ENCODE measurements at regions not wholly inside any gene's neighbourhood (a gene's known extent, or its start where the extent isn't known, plus 50 kb on each side); places are given as distances from the start of the nearest gene placed in this dataset.

GRCh38 chr5:162657076-162657475 lies 589.5 kb downstream of the GABRG2 start:
- in situ Hi-C loops (cut with HindIII; ENCODE audit: low pct_unique_long_range_greater_than_20kb, low sequenced_read_pairs), result no loop called here
- no peaks in the 10 kb centered on the region for H3K4me1 ChIP-seq (ENCODE audit: control insufficient read depth, insufficient read depth, low read length)
- no TSS peak for BruUV-seq (replicated peaks)
- H3K27ac ChIP-seq (ENCODE audit: low read length), result no peak overlapping the region
- intact Hi-C loops (cut with micrococcal nuclease; ENCODE audit: unreplicated experiment), result no loop called here
- no peak for ATAC-seq
- ChIA-PET POLR2A (no interaction called here), CTCF (no interaction called here)
- H3K36me3 ChIP-seq (ENCODE audit: control insufficient read depth, insufficient read depth, low read length), result no peaks in the 10 kb centered on the region
- H3K27me3 ChIP-seq (ENCODE audit: control insufficient read depth, insufficient read depth, low read length), result no peaks in the 10 kb centered on the region
- no peak overlapping the region for H3K4me3 ChIP-seq (ENCODE audit: low read depth in 2 of 2, low read length in 2 of 2)
- H3K9me3 ChIP-seq (ENCODE audit: control insufficient read depth, insufficient read depth, low read depth, low read length), result no peaks in the 10 kb centered on the region
- no peak for DNase-seq (ENCODE audit: low read depth, low spot score)
- no peak for TF ChIP-seq TCF7L2 (IDR thresholded peaks at IDR 0.05; ENCODE audit: low read depth, low read length)
- TF ChIP-seq POLR2AphosphoS5 (IDR thresholded peaks at IDR 0.05; ENCODE audit: low read depth, low read length), result no peak
- TF ChIP-seq SIN3A (IDR thresholded peaks at IDR 0.05; ENCODE audit: borderline replicate concordance, insufficient read depth, low read depth, low read length), result no peak
- TF ChIP-seq CTCF (IDR thresholded peaks at IDR 0.05), result no peak
- no peak for TF ChIP-seq REST (IDR thresholded peaks at IDR 0.05; ENCODE audit: insufficient read depth in 1 of 2, low read depth in 2 of 2, low read length in 1 of 2)

GRCh38 chr5:162664846-162665245 lies 597.3 kb downstream of the GABRG2 start:
- Histone ChIP-seq H3K27ac (ENCODE audit: low read length) (no peak overlapping the region), H3K9me3 (ENCODE audit: control insufficient read depth, insufficient read depth, low read depth, low read length) (no peaks in the 10 kb centered on the region), H3K36me3 (ENCODE audit: control insufficient read depth, insufficient read depth, low read length) (no peaks in the 10 kb centered on the region), H3K4me1 (ENCODE audit: control insufficient read depth, insufficient read depth, low read length) (no peaks in the 10 kb centered on the region), H3K27me3 (ENCODE audit: control insufficient read depth, insufficient read depth, low read length) (no peaks in the 10 kb centered on the region), H3K4me3 (ENCODE audit: low read depth in 2 of 2, low read length in 2 of 2) (no peak overlapping the region)
- CTCF ChIA-PET, result no interaction called here
- POLR2A ChIA-PET, result no interaction called here
- ATAC-seq, result no peak
- in situ Hi-C loops (cut with HindIII; ENCODE audit: low pct_unique_long_range_greater_than_20kb, low sequenced_read_pairs), result no loop called here
- DNase-seq (ENCODE audit: low read depth, low spot score), result no peak
- intact Hi-C loops (cut with micrococcal nuclease; ENCODE audit: unreplicated experiment), result no loop called here
- no TSS peak for BruUV-seq (replicated peaks)
- no peak for TF ChIP-seq POLR2AphosphoS5 (IDR thresholded peaks at IDR 0.05; ENCODE audit: low read depth, low read length)
- TF ChIP-seq TCF7L2 (IDR thresholded peaks at IDR 0.05; ENCODE audit: low read depth, low read length), result no peak
- no peak for TF ChIP-seq SIN3A (IDR thresholded peaks at IDR 0.05; ENCODE audit: borderline replicate concordance, insufficient read depth, low read depth, low read length)
- no peak for TF ChIP-seq REST (IDR thresholded peaks at IDR 0.05; ENCODE audit: insufficient read depth in 1 of 2, low read depth in 2 of 2, low read length in 1 of 2)
- no peak for TF ChIP-seq CTCF (IDR thresholded peaks at IDR 0.05)

Measured in Panc1 (cell line).